ENCODE measurements at regions not wholly inside any gene's neighbourhood (a gene's known extent, or its start where the extent isn't known, plus 50 kb on each side); places are given as distances from the start of the nearest gene placed in this dataset.
"Not testable (repeated sequence)": the region's sequence is repeated elsewhere in the genome, so short reads cannot be mapped to it uniquely, and the experiment has no call there.

DNA sequence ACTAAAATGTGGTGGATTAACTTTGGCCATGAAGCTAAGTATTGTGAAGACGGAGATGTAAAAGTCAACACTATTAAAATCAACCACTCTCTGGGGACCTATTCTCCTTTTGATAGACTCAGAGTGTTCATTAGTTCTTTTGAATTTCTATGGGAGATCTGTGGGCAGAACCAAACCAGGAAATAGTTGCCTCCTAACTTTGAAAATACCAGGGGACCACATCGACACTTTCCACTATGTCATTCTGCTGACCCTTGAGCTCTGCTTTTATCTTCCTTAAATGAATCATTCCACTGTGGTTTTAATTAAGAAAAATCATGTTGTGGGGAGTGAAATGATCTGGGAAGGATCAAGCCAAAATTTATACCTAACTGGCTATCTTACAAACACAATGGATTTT, 960.5 kb downstream of the GATA3 start:
- Histone ChIP-seq H3K4me3 (no peak overlapping the region), H3K27me3 (no peaks in the 10 kb centered on the region), H3K36me3 (no peaks in the 10 kb centered on the region), H3K9me3 (no peaks in the 10 kb centered on the region)
- DNase-seq, result no peak

GRCh38 chr10:9015447-9015846, 961.0 kb downstream of the GATA3 start:
- no peaks in the 10 kb centered on the region for H3K36me3 ChIP-seq
- no peak for DNase-seq
- H3K27me3 ChIP-seq, result no peaks in the 10 kb centered on the region
- H3K9me3 ChIP-seq, result no peaks in the 10 kb centered on the region
- H3K4me3 ChIP-seq, result no peak overlapping the region

DNA sequence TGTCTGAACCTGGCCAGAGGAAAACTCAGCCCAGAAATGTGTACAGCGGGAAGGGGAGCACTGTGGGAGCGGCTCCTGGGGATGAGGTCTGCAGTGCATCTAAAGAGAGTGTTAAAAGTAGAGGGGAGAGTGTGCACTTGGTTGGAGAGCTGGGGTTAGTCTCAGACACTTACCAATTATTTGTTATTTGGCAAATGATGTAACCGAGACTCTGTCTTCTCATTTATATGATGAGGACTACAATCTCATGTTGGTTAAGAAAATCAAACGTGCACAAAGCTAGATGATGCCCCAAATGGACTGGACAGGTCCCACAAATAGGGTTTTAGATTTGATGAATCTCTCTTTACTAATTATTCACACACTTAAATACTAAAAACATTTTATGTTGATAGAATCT, 962.4 kb downstream of the GATA3 start:
- no peak overlapping the region for H3K4me3 ChIP-seq
- H3K27me3 ChIP-seq, result no peaks in the 10 kb centered on the region
- no peaks in the 10 kb centered on the region for H3K36me3 ChIP-seq
- DNase-seq, result no peak
- H3K9me3 ChIP-seq, result no peaks in the 10 kb centered on the region

- H3K27me3 ChIP-seq, result no peaks in the 10 kb centered on the region
- DNase-seq, result no peak
- H3K4me3 ChIP-seq, result no peak overlapping the region
These were observed 964.0 kb downstream of the GATA3 start for GRCh38 chr10:9018195-9019173.

DNA sequence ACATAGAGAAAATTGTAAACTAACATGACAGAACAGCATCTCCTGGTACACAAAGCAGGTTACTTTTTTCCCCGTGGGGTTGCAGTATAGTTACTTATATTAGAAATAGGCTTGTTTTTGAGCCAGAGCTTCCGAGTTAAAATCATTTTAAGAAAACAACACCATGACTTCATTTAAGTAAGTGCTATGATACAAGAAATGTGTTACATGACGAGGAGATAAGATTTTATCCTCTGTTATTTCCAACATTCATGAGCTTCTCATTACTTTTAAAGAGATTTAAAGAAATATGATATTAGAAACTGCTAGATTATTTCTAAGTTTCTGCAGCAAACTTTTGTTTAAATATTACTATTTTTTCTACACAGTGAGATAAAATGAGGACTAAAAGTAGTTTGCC, 968.7 kb downstream of the GATA3 start:
- no peak for DNase-seq
- H3K9me3 ChIP-seq, result no peaks in the 10 kb centered on the region
- H3K36me3 ChIP-seq, result no peaks in the 10 kb centered on the region
- H3K27me3 ChIP-seq, result no peaks in the 10 kb centered on the region
- H3K4me3 ChIP-seq, result no peak overlapping the region

More at GRCh38 chr10:9018195-9019173, 964.0 kb downstream of the GATA3 start:
- H3K36me3 ChIP-seq, result no peaks in the 10 kb centered on the region
- H3K9me3 ChIP-seq, result no peaks in the 10 kb centered on the region

DNA sequence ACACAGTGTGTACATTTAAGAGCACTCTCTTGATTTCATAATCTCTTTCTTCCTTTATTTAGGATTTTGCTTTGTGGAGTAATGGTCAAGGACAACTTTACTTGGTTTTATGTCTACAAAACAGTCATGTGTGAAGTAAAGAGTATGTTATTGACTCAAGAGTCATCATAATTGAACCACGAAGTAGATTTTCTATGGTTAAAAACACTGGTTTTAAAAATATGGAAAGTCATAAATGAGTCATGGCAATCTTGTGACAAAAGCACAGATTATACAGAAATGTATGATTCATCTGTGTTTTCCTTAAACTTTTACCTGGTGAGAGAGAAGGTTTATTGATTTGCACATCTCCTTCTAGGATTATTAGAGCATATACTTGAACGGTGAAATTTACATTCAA, 969.7 kb downstream of the GATA3 start:
- no peak overlapping the region for H3K4me3 ChIP-seq
- H3K27me3 ChIP-seq, result no peaks in the 10 kb centered on the region
- no peaks in the 10 kb centered on the region for H3K9me3 ChIP-seq
- H3K36me3 ChIP-seq, result no peaks in the 10 kb centered on the region
- no peak for DNase-seq

- Histone ChIP-seq H3K9me3 (no peaks in the 10 kb centered on the region), H3K27me3 (no peaks in the 10 kb centered on the region), H3K4me3 (no peak overlapping the region), H3K36me3 (no peaks in the 10 kb centered on the region)
- DNase-seq, result no peak
These were observed 973.7 kb downstream of the GATA3 start for GRCh38 chr10:9028231-9028630.

GRCh38 chr10:9035355-9035754, 980.9 kb downstream of the GATA3 start:
- Histone ChIP-seq H3K36me3 (no peaks in the 10 kb centered on the region), H3K4me3 (no peak overlapping the region), H3K9me3 (peaks cover 6% of the 10 kb centered on the region), H3K27me3 (no peaks in the 10 kb centered on the region)
- DNase-seq, result no peak

DNA sequence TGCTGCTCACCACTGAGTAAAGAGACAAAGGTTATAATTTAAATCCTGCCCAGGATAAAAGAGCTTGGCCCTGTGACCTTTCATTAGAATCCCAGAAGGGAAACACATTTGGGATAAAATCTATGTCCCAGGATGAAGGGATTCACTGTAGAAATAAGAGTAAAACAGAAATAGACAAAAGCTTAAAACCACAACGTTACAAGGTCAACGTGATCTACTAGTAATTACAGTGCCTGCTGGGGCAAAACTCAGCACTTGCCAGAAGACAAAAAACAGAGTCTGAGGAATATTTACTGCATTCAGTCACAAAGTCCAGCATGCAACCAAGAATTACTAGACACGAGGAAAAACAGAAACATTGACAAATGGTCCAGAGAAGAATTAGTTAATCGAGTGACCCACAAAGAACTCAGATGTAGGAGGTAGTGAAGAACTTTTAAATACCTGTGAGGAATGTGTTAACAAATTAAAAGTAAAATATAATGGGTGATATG, 982.3 kb downstream of the GATA3 start:
- Histone ChIP-seq H3K9me3 (peaks cover 6% of the 10 kb centered on the region), H3K36me3 (no peaks in the 10 kb centered on the region), H3K27me3 (no peaks in the 10 kb centered on the region), H3K4me3 (no peak overlapping the region)
- DNase-seq, result no peak

GRCh38 chr10:9038146-9038714, 983.7 kb downstream of the GATA3 start:
- DNase-seq, result peak; percentile 52
- H3K27me3 ChIP-seq, result no peaks in the 10 kb centered on the region
- H3K9me3 ChIP-seq, result peaks cover 6% of the 10 kb centered on the region
- H3K36me3 ChIP-seq, result no peaks in the 10 kb centered on the region
- no peak overlapping the region for H3K4me3 ChIP-seq

- no peaks in the 10 kb centered on the region for H3K27me3 ChIP-seq
- DNase-seq, result no peak
- H3K36me3 ChIP-seq, result no peaks in the 10 kb centered on the region
- peaks cover 15% of the 10 kb centered on the region for H3K9me3 ChIP-seq
- H3K4me3 ChIP-seq, result no peak overlapping the region
These were observed 989.0 kb downstream of the GATA3 start for GRCh38 chr10:9043466-9043865.

- no peaks in the 10 kb centered on the region for H3K27me3 ChIP-seq
- no peak for DNase-seq
These were observed 990.8 kb downstream of the GATA3 start for GRCh38 chr10:9045311-9045710.

GRCh38 chr10:9051328-9051974, 997.0 kb downstream of the GATA3 start:
- H3K4me3 ChIP-seq, result no peak overlapping the region
- peaks cover 5% of the 10 kb centered on the region for H3K9me3 ChIP-seq
- no peaks in the 10 kb centered on the region for H3K27me3 ChIP-seq
- no peaks in the 10 kb centered on the region for H3K36me3 ChIP-seq
- no peak for DNase-seq

More at GRCh38 chr10:9045311-9045710, 990.8 kb downstream of the GATA3 start:
- Histone ChIP-seq H3K4me3 (no peak overlapping the region), H3K36me3 (no peaks in the 10 kb centered on the region), H3K9me3 (peaks cover 17% of the 10 kb centered on the region)

DNA sequence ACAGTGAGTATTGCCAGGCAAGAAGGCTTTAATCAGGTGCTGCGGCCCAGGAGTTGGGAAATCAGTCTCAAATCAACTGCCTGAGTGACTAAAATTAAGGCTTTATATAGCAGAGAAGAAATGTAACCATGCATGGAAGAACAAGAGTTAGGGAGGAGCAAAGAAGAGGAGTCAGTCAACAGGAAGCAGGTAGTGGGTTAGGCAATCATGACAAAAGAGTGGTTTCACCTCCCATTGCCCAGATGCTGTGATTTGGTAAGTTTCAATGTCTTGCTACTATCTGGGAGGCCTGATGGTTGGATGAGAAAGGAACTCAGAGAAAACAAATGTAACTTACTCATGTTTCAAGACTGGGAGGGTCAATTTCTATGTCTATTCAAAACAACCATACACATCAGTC, 998.3 kb downstream of the GATA3 start:
- Histone ChIP-seq H3K27me3 (no peaks in the 10 kb centered on the region), H3K9me3 (peaks cover 6% of the 10 kb centered on the region; the same call in 1 of the 2 replicates), H3K4me3 (no peak overlapping the region), H3K36me3 (no peaks in the 10 kb centered on the region)
- DNase-seq, result no peak

DNA sequence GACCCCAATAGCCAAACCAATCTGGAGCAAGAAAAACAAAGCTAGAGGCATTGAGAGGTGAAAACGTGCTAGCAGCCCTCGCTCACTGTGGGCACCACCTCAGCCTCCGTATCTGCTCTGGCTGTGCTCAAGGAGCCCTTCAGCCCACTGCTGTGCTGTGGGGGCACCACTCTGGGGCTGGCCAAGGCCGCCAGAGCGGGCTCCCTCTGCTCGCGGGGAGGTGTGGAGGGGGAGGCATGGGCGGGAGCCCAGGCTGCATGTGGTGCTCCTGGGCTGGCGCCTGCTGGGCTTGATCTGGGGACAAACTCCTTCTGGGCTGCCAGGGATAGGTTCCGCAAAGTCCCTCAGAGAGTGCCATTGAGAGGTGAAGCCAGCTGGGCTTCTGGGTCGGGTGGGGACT, 1002.0 kb downstream of the GATA3 start:
- no peak overlapping the region for H3K4me3 ChIP-seq
- H3K27me3 ChIP-seq, result no peaks in the 10 kb centered on the region
- peaks cover 4% of the 10 kb centered on the region; the same call in 1 of the 2 replicates for H3K9me3 ChIP-seq
- H3K36me3 ChIP-seq, result no peaks in the 10 kb centered on the region
- no peak for DNase-seq

DNA sequence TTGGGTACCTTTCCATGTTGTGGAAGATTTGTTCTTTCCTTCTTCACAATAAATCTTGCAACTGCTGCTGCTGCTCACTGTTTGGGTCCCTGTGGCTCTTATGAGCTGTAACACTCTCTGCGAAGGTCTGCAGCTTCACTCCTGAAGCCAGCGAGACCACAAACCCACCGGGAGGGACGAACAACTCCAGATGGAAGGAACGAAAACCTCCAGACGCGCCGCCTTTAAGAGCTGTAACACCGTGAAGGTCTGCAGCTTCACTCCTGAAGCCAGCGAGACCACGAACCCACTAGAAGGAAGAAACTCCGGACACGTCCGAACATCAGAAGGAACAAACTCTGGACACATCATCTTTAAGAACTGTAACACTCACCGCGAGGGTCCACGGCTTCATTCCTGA, 1002.8 kb downstream of the GATA3 start:
- not testable (repeated sequence) for DNase-seq, H3K36me3 ChIP-seq, H3K27me3 ChIP-seq, H3K4me3 ChIP-seq, H3K9me3 ChIP-seq

GRCh38 chr10:9060314-9060713, 1005.8 kb downstream of the GATA3 start:
- no peaks in the 10 kb centered on the region for H3K36me3 ChIP-seq

More at GRCh38 chr10:9060314-9060713, 1005.8 kb downstream of the GATA3 start:
- Histone ChIP-seq H3K9me3 (peaks cover 2% of the 10 kb centered on the region; the same call in 1 of the 2 replicates), H3K4me3 (no peak overlapping the region), H3K27me3 (no peaks in the 10 kb centered on the region)
- DNase-seq, result no peak
